Mammary epithelial cell (primary cell): ENCODE measurements at regions not wholly inside any gene's neighbourhood (a gene's known extent, or its start where the extent isn't known, plus 50 kb on each side); places are given as distances from the start of the nearest gene placed in this dataset.

Source experiments
- EZH2 ChIP-seq: IDR thresholded peaks from 2 replicates; pipeline ENCODE4 v1.6.1; 2012; ENCODE audit warnings: low read length, inconsistent platforms, borderline replicate concordance
- TF ChIP-seq, protein P1 (sequence below), 2 donors: IDR thresholded peaks in 1 of 2; conservative IDR thresholded peaks in 1 of 2; 2 replicates each; pipeline ENCODE4 v1.5.1; 2011 to 2012; ENCODE audit warnings: inconsistent platforms in 2 of 2, low read length in 2 of 2, mild to moderate bottlenecking in 2 of 2, control low read depth in 1 of 2, low read depth in 1 of 2; ENCODE audit not compliant: insufficient read depth in 1 of 2; ENCODE audit errors: extremely low read depth in 1 of 2

DNA sequence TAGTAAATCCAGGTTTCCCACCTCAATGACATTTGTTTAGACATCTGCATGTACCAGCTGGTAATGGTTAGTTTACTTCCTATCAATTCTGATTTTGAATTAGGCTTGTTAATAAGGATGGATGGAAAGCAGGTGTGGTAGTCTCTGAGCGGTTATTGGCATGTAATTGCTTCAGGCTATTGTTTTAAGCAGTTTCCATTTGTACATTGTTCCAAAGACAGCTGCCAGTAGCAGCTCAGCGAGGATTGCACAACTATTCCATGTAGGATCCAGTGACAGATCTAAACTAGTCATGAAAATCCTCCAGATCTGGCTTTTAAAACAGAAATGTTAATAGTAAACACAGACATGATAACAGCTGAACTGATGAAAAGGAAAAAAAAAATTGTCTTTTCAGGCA is 436.0 kb upstream of the ADARB2 start:
- TF ChIP-seq, protein P1, sequence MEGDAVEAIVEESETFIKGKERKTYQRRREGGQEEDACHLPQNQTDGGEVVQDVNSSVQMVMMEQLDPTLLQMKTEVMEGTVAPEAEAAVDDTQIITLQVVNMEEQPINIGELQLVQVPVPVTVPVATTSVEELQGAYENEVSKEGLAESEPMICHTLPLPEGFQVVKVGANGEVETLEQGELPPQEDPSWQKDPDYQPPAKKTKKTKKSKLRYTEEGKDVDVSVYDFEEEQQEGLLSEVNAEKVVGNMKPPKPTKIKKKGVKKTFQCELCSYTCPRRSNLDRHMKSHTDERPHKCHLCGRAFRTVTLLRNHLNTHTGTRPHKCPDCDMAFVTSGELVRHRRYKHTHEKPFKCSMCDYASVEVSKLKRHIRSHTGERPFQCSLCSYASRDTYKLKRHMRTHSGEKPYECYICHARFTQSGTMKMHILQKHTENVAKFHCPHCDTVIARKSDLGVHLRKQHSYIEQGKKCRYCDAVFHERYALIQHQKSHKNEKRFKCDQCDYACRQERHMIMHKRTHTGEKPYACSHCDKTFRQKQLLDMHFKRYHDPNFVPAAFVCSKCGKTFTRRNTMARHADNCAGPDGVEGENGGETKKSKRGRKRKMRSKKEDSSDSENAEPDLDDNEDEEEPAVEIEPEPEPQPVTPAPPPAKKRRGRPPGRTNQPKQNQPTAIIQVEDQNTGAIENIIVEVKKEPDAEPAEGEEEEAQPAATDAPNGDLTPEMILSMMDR (conservative IDR thresholded peaks at IDR 0.05 in 1 of 2, IDR thresholded peaks at IDR 0.05 in 1 of 2; ENCODE audit: extremely low read depth in 1 of 2, insufficient read depth in 1 of 2, low read depth in 1 of 2, low read length in 2 of 2): no peak
- no peak for TF ChIP-seq EZH2
